SK-N-SH (cell line): ENCODE measurements at regions not wholly inside any gene's neighbourhood (a gene's known extent, or its start where the extent isn't known, plus 50 kb on each side); places are given as distances from the start of the nearest gene placed in this dataset.

Experiments used
- RFX5 ChIP-seq: IDR thresholded peaks from 2 replicates; pipeline ENCODE4 v1.6.1; 2012; ENCODE audit warnings: mild to moderate bottlenecking, improper control_type of control experiment, low read length
- SMC3 ChIP-seq: IDR thresholded peaks from 2 replicates; pipeline ENCODE4 v1.6.1; 2012; ENCODE audit warnings: low read depth, low read length, improper control_type of control experiment
- TF ChIP-seq, protein P1 (sequence below): fragments of 200-600 bp; sonication (generic); IDR thresholded peaks from 2 replicates; pipeline ENCODE4 v1.6.1; 2017; ENCODE audit warnings: antibody characterized with exemption, mild to moderate bottlenecking, moderate library complexity
- TF ChIP-seq, protein P2 (sequence below): IDR thresholded peaks from 2 replicates; pipeline ENCODE4 v1.6.1; 2012; ENCODE audit warnings: mild to moderate bottlenecking, low read depth, low read length, moderate library complexity
- TF ChIP-seq, protein P3 (sequence below): IDR thresholded peaks from 2 replicates; pipeline ENCODE4 v1.4.0; 2012; ENCODE audit warnings: low read depth, borderline replicate concordance

DNA sequence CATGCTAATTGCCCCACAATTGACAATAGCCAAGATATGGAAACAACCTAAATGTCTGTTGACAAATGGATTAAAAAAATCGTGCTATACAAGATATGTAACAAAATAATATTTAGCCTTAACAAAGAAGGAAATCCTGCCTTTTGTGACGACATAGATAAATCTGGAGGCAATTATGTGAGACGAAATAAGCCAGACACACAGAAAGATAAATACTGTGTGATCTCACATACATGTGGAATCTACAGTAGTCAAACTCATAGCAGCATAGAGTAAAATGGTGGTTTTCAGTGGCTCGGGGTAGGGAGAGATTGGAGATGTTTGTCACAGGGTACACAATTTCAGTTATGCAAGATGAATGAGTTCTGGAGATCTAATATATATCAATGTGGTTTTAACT is 895.8 kb downstream of the SLITRK6 start:
- TF ChIP-seq, protein P1, sequence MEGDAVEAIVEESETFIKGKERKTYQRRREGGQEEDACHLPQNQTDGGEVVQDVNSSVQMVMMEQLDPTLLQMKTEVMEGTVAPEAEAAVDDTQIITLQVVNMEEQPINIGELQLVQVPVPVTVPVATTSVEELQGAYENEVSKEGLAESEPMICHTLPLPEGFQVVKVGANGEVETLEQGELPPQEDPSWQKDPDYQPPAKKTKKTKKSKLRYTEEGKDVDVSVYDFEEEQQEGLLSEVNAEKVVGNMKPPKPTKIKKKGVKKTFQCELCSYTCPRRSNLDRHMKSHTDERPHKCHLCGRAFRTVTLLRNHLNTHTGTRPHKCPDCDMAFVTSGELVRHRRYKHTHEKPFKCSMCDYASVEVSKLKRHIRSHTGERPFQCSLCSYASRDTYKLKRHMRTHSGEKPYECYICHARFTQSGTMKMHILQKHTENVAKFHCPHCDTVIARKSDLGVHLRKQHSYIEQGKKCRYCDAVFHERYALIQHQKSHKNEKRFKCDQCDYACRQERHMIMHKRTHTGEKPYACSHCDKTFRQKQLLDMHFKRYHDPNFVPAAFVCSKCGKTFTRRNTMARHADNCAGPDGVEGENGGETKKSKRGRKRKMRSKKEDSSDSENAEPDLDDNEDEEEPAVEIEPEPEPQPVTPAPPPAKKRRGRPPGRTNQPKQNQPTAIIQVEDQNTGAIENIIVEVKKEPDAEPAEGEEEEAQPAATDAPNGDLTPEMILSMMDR, result no peak
- TF ChIP-seq RFX5 (no peak), SMC3 (no peak)
- TF ChIP-seq, protein P2, sequence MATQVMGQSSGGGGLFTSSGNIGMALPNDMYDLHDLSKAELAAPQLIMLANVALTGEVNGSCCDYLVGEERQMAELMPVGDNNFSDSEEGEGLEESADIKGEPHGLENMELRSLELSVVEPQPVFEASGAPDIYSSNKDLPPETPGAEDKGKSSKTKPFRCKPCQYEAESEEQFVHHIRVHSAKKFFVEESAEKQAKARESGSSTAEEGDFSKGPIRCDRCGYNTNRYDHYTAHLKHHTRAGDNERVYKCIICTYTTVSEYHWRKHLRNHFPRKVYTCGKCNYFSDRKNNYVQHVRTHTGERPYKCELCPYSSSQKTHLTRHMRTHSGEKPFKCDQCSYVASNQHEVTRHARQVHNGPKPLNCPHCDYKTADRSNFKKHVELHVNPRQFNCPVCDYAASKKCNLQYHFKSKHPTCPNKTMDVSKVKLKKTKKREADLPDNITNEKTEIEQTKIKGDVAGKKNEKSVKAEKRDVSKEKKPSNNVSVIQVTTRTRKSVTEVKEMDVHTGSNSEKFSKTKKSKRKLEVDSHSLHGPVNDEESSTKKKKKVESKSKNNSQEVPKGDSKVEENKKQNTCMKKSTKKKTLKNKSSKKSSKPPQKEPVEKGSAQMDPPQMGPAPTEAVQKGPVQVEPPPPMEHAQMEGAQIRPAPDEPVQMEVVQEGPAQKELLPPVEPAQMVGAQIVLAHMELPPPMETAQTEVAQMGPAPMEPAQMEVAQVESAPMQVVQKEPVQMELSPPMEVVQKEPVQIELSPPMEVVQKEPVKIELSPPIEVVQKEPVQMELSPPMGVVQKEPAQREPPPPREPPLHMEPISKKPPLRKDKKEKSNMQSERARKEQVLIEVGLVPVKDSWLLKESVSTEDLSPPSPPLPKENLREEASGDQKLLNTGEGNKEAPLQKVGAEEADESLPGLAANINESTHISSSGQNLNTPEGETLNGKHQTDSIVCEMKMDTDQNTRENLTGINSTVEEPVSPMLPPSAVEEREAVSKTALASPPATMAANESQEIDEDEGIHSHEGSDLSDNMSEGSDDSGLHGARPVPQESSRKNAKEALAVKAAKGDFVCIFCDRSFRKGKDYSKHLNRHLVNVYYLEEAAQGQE, result no peak
- TF ChIP-seq, protein P3, sequence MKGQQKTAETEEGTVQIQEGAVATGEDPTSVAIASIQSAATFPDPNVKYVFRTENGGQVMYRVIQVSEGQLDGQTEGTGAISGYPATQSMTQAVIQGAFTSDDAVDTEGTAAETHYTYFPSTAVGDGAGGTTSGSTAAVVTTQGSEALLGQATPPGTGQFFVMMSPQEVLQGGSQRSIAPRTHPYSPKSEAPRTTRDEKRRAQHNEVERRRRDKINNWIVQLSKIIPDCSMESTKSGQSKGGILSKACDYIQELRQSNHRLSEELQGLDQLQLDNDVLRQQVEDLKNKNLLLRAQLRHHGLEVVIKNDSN, result no peak
